H1 (cell line): ENCODE measurements at regions not wholly inside any gene's neighbourhood (a gene's known extent, or its start where the extent isn't known, plus 50 kb on each side); places are given as distances from the start of the nearest gene placed in this dataset.

Experiments used
- GABPA ChIP-seq: IDR thresholded peaks from 2 replicates; pipeline ENCODE4 v1.6.1; 2011; ENCODE audit warnings: mild to moderate bottlenecking, low read length, moderate library complexity, borderline replicate concordance; ENCODE audit not compliant: insufficient read depth
- KDM1A ChIP-seq: fragments of 200-600, 300-600 bp; sonication (generic); IDR thresholded peaks from 2 replicates; pipeline ENCODE4 v1.7.1; 2016; ENCODE audit warnings: mild to moderate bottlenecking, low read length, borderline replicate concordance
- NANOG ChIP-seq: IDR thresholded peaks from 2 replicates; pipeline ENCODE4 v1.6.1; 2011; ENCODE audit warnings: low read length, low read depth, mild to moderate bottlenecking, inconsistent platforms; ENCODE audit not compliant: insufficient read depth, poor library complexity, severe bottlenecking
- POU5F1 ChIP-seq: IDR thresholded peaks from 2 replicates; pipeline ENCODE4 v1.6.1; 2011; ENCODE audit warnings: low read depth, mild to moderate bottlenecking, low read length, moderate library complexity
- RFX5 ChIP-seq: IDR thresholded peaks from 2 replicates; pipeline ENCODE4 v1.6.1; 2011; ENCODE audit warnings: low read depth, low read length, improper control_type of control experiment, borderline replicate concordance
- RXRA ChIP-seq: IDR thresholded peaks from 2 replicates; pipeline ENCODE4 v1.6.1; 2011; ENCODE audit warnings: low read depth, mild to moderate bottlenecking, low read length, moderate library complexity; ENCODE audit not compliant: insufficient read depth

DNA sequence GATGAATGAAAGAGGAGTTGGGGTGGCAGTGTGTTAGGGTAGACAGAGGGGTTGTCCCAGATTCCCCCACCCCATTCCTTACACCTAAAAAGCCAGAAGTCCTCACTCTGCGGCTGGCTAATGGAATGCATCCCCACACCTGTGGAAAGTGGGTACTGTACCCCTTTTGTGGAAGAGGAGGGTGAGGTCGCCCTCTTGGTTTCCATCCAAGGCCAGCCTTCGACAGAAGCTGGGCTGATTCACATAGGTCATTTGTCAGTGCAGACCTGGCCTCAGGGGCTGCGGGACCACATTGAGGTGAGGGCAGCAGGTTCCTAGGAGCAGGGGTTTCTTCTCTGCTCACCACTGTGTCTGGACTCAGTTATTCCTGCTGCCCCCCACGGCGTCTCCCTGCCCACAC is 671.6 kb downstream of the MATN1 start (continued):
- TF ChIP-seq RXRA, result no peak
- no peak for TF ChIP-seq POU5F1
- no peak for TF ChIP-seq NANOG
- no peak for TF ChIP-seq GABPA
- no peak for TF ChIP-seq KDM1A
- no peak for TF ChIP-seq RFX5
